Thymus (tissue), 11 donors: ENCODE measurements at regions not wholly inside any gene's neighbourhood (a gene's known extent, or its start where the extent isn't known, plus 50 kb on each side); places are given as distances from the start of the nearest gene placed in this dataset.

ENCODE experiments used
- DNase-seq, 9 donors: peaks; one replicate each; pipeline ENCODE4 v3.0.0-alpha.2; 2013; ENCODE audit warnings: low spot score in 9 of 9, low read depth in 6 of 9, missing footprints in 1 of 9
- H3K27ac ChIP-seq, 2 donors: one replicate each; pipeline ENCODE4 v1.5.1; 2013; ENCODE audit warnings: control low read depth in 1 of 2, low read depth in 1 of 2, low read length in 1 of 2, mild to moderate bottlenecking in 1 of 2, moderate library complexity in 1 of 2
- H3K27me3 ChIP-seq, 2 donors: one replicate each; pipeline ENCODE4 v1.5.1; 2013; ENCODE audit warnings: low read length in 1 of 2; ENCODE audit not compliant: control insufficient read depth in 2 of 2, insufficient read depth in 1 of 2
- H3K36me3 ChIP-seq, 2 donors: one replicate each; pipeline ENCODE4 v1.5.1; 2013; ENCODE audit warnings: low read length in 1 of 2, mild to moderate bottlenecking in 1 of 2, moderate library complexity in 1 of 2; ENCODE audit not compliant: control insufficient read depth in 2 of 2, insufficient read depth in 2 of 2
- H3K4me1 ChIP-seq, 2 donors: one replicate each; pipeline ENCODE4 v1.5.1; 2013; ENCODE audit warnings: low read length in 2 of 2; ENCODE audit not compliant: control insufficient read depth in 2 of 2, insufficient read depth in 2 of 2
- H3K4me3 ChIP-seq, 2 donors: one replicate each; pipeline ENCODE4 v1.5.1; 2013; ENCODE audit warnings: low read length in 2 of 2, control low read depth in 1 of 2, mild to moderate bottlenecking in 1 of 2
- H3K9me3 ChIP-seq, 2 donors: one replicate each; pipeline ENCODE4 v1.5.1; 2013; ENCODE audit warnings: low read length in 1 of 2, mild to moderate bottlenecking in 1 of 2; ENCODE audit not compliant: control insufficient read depth in 2 of 2, insufficient read depth in 1 of 2
- WGBS: extraction: QIAGEN DNeasy Blood & Tissue Kit; methylation state at CpG from one replicate; pipeline ENCODE4 v1.1.7; 2013; 5-methylcytosine and 5-hydroxymethylcytosine counted together
- donor health status: healthy.

GRCh38 chr4:148575577-148575976 lies 133.4 kb upstream of the NR3C2 start:
- Histone ChIP-seq H3K4me1 (no peaks in the 10 kb centered on the region), H3K4me3 (no peak overlapping the region), H3K27ac (no peak overlapping the region), H3K27me3 (no peaks in the 10 kb centered on the region), H3K36me3 (no peaks in the 10 kb centered on the region), H3K9me3 (no peaks in the 10 kb centered on the region)
- WGBS, result 96% methylated on average over 2 of the region's 2 CpGs
- DNase-seq, result no peak

GRCh38 chr4:148574911-148575310 lies 132.7 kb upstream of the NR3C2 start:
- DNase-seq, result no peak
- H3K4me1 ChIP-seq, result no peaks in the 10 kb centered on the region
- no peaks in the 10 kb centered on the region for H3K9me3 ChIP-seq
- no peak overlapping the region for H3K4me3 ChIP-seq
- H3K27me3 ChIP-seq, result no peaks in the 10 kb centered on the region
- H3K36me3 ChIP-seq, result no peaks in the 10 kb centered on the region
- no peak overlapping the region for H3K27ac ChIP-seq
- 91% methylated on average over 6 of the region's 6 CpGs for WGBS

- WGBS, result 65% methylated on average over 3 of the region's 3 CpGs
- no peak for DNase-seq
- no peak overlapping the region for H3K27ac ChIP-seq
- no peaks in the 10 kb centered on the region for H3K9me3 ChIP-seq
- H3K4me1 ChIP-seq, result no peaks in the 10 kb centered on the region
- no peaks in the 10 kb centered on the region for H3K27me3 ChIP-seq
- H3K36me3 ChIP-seq, result no peaks in the 10 kb centered on the region
- H3K4me3 ChIP-seq, result no peak overlapping the region
Observed at GRCh38 chr4:148574502-148574901, 132.3 kb upstream of the NR3C2 start.

- WGBS, result 87% methylated on average over 4 of the region's 4 CpGs
- Histone ChIP-seq H3K4me1 (no peaks in the 10 kb centered on the region), H3K27me3 (no peaks in the 10 kb centered on the region), H3K9me3 (no peaks in the 10 kb centered on the region), H3K36me3 (no peaks in the 10 kb centered on the region), H3K27ac (no peak overlapping the region), H3K4me3 (no peak overlapping the region)
- DNase-seq, result no peak
Observed at GRCh38 chr4:148574066-148574465, 131.9 kb upstream of the NR3C2 start.

- Histone ChIP-seq H3K36me3 (no peaks in the 10 kb centered on the region), H3K27ac (no peak overlapping the region), H3K9me3 (peaks cover 0 to 1% of the 10 kb centered on the region in 2 donors), H3K4me3 (no peak overlapping the region), H3K4me1 (no peaks in the 10 kb centered on the region), H3K27me3 (no peaks in the 10 kb centered on the region)
- WGBS, result 68% methylated on average over 3 of the region's 3 CpGs
- DNase-seq, result no peak
Observed at GRCh38 chr4:148573296-148573695, 131.1 kb upstream of the NR3C2 start.

- Histone ChIP-seq H3K4me1 (no peaks in the 10 kb centered on the region), H3K27ac (no peak overlapping the region), H3K4me3 (no peak overlapping the region), H3K36me3 (no peaks in the 10 kb centered on the region), H3K27me3 (no peaks in the 10 kb centered on the region), H3K9me3 (peaks cover 0 to 4% of the 10 kb centered on the region in 2 donors)
- no peak for DNase-seq
Observed at GRCh38 chr4:148565801-148566200, 123.6 kb upstream of the NR3C2 start.

GRCh38 chr4:148563684-148564083 lies 121.5 kb upstream of the NR3C2 start:
- DNase-seq, result no peak
- H3K9me3 ChIP-seq, result peaks cover 0 to 4% of the 10 kb centered on the region in 2 donors
- H3K4me3 ChIP-seq, result no peak overlapping the region
- H3K27ac ChIP-seq, result no peak overlapping the region
- no peaks in the 10 kb centered on the region for H3K36me3 ChIP-seq
- H3K27me3 ChIP-seq, result no peaks in the 10 kb centered on the region
- no peaks in the 10 kb centered on the region for H3K4me1 ChIP-seq
- 87% methylated on average over 3 of the region's 3 CpGs for WGBS

- 91% methylated on average over 1 of the region's 1 CpG for WGBS
- Histone ChIP-seq H3K27me3 (no peaks in the 10 kb centered on the region), H3K4me3 (no peak overlapping the region), H3K27ac (no peak overlapping the region), H3K4me1 (no peaks in the 10 kb centered on the region), H3K36me3 (no peaks in the 10 kb centered on the region), H3K9me3 (no peaks in the 10 kb centered on the region)
- no peak for DNase-seq
Observed at GRCh38 chr4:148561467-148561866, 119.3 kb upstream of the NR3C2 start.

- Histone ChIP-seq H3K27me3 (no peaks in the 10 kb centered on the region), H3K27ac (no peak overlapping the region), H3K4me1 (no peaks in the 10 kb centered on the region), H3K36me3 (no peaks in the 10 kb centered on the region), H3K9me3 (no peaks in the 10 kb centered on the region), H3K4me3 (no peak overlapping the region)
- WGBS, result 86% methylated on average over 3 of the region's 3 CpGs
- no peak for DNase-seq
Observed at GRCh38 chr4:148557793-148558192, 115.6 kb upstream of the NR3C2 start.

GRCh38 chr4:148550788-148551187 lies 108.6 kb upstream of the NR3C2 start:
- H3K27ac ChIP-seq, result no peak overlapping the region
- no peaks in the 10 kb centered on the region for H3K36me3 ChIP-seq
- DNase-seq, result no peak
- H3K4me3 ChIP-seq, result no peak overlapping the region
- no peaks in the 10 kb centered on the region for H3K4me1 ChIP-seq
- 91% methylated on average over 1 of the region's 1 CpG for WGBS
- no peaks in the 10 kb centered on the region for H3K27me3 ChIP-seq
- no peaks in the 10 kb centered on the region for H3K9me3 ChIP-seq
